Left lung (tissue), 4 donors: ENCODE measurements at regions not wholly inside any gene's neighbourhood (a gene's known extent, or its start where the extent isn't known, plus 50 kb on each side); places are given as distances from the start of the nearest gene placed in this dataset.

Experiments
- ATAC-seq: fragments of 200-7000 bp; cut with Tn5 transposase; one replicate; pipeline ENCODE4 v1.9.1; 2020; ENCODE audit warnings: moderate library complexity
- DNase-seq, 4 donors: peaks; one replicate each; pipeline ENCODE4 v3.0.0-alpha.2; 2013 to 2020
- H3K27ac ChIP-seq, 2 donors: fragments of 200-600 bp; sonication (generic) in 1 of 2; one replicate each; pipeline versions ENCODE4 v1.5.0 to v1.8.0; 2020 to 2021
- H3K27me3 ChIP-seq, 2 donors: fragments of 200-600 bp; sonication (generic) in 1 of 2; one replicate each; pipeline versions ENCODE4 v1.5.0 to v1.8.0; 2020 to 2021
- H3K36me3 ChIP-seq, 2 donors: fragments of 200-600 bp; sonication (generic) in 1 of 2; one replicate each; pipeline versions ENCODE4 v1.5.0 to v1.8.0; 2020 to 2021
- H3K4me1 ChIP-seq, 2 donors: fragments of 200-600 bp; one replicate each; pipeline ENCODE4 v1.8.0; 2021
- H3K4me3 ChIP-seq, 2 donors: fragments of 200-600 bp; sonication (generic) in 1 of 2; one replicate each; pipeline versions ENCODE4 v1.5.0 to v1.8.0; 2020 to 2021; ENCODE audit warnings: mild to moderate bottlenecking in 1 of 2
- H3K9me3 ChIP-seq, 2 donors: fragments of 200-600 bp; sonication (generic) in 1 of 2; one replicate each; pipeline versions ENCODE4 v1.5.0 to v1.8.0; 2020 to 2021
- intact Hi-C, 2 donors: fragments of 100-400 bp; cut with DNase I; formaldehyde crosslinking; loops; one replicate each; pipeline versions ENCODE4 v1.11.2 to v1.14.2; 2022
- TF ChIP-seq, protein P1 (sequence below), 2 donors: fragments of 200-600 bp; sonication (generic) in 1 of 2; IDR thresholded peaks; one replicate each; pipeline versions ENCODE4 v1.5.0 to v1.8.0; 2021; ENCODE audit warnings: antibody characterized with exemption in 2 of 2
- donor health status: DM: no; HTN: yes; CAD: no.
- donor health status: DM: no; HTN: no; CAD: no.

GRCh38 chr3:26449996-26450395, 172.6 kb upstream of the LRRC3B start:
- DNase-seq = no peak
- no peaks in the 10 kb centered on the region for H3K36me3 ChIP-seq
- no peaks in the 10 kb centered on the region for H3K9me3 ChIP-seq
- H3K27me3 ChIP-seq = no peaks in the 10 kb centered on the region
- H3K4me3 ChIP-seq = no peak overlapping the region
- no peak overlapping the region for H3K27ac ChIP-seq
- TF ChIP-seq, protein P1, sequence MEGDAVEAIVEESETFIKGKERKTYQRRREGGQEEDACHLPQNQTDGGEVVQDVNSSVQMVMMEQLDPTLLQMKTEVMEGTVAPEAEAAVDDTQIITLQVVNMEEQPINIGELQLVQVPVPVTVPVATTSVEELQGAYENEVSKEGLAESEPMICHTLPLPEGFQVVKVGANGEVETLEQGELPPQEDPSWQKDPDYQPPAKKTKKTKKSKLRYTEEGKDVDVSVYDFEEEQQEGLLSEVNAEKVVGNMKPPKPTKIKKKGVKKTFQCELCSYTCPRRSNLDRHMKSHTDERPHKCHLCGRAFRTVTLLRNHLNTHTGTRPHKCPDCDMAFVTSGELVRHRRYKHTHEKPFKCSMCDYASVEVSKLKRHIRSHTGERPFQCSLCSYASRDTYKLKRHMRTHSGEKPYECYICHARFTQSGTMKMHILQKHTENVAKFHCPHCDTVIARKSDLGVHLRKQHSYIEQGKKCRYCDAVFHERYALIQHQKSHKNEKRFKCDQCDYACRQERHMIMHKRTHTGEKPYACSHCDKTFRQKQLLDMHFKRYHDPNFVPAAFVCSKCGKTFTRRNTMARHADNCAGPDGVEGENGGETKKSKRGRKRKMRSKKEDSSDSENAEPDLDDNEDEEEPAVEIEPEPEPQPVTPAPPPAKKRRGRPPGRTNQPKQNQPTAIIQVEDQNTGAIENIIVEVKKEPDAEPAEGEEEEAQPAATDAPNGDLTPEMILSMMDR (IDR thresholded peaks at IDR 0.05) = no peak
- intact Hi-C loops = no loop called here
- ATAC-seq = no peak
- no peaks in the 10 kb centered on the region for H3K4me1 ChIP-seq

GRCh38 chr3:26452363-26452762, 170.2 kb upstream of the LRRC3B start:
- no peak for ATAC-seq
- TF ChIP-seq, protein P1 (IDR thresholded peaks at IDR 0.05) = no peak
- no peaks in the 10 kb centered on the region for H3K4me1 ChIP-seq
- DNase-seq = no peak
- intact Hi-C loops = no loop called here
- no peak overlapping the region for H3K27ac ChIP-seq
- H3K27me3 ChIP-seq = no peaks in the 10 kb centered on the region
- no peaks in the 10 kb centered on the region for H3K9me3 ChIP-seq
- H3K36me3 ChIP-seq = no peaks in the 10 kb centered on the region
- no peak overlapping the region for H3K4me3 ChIP-seq

DNA sequence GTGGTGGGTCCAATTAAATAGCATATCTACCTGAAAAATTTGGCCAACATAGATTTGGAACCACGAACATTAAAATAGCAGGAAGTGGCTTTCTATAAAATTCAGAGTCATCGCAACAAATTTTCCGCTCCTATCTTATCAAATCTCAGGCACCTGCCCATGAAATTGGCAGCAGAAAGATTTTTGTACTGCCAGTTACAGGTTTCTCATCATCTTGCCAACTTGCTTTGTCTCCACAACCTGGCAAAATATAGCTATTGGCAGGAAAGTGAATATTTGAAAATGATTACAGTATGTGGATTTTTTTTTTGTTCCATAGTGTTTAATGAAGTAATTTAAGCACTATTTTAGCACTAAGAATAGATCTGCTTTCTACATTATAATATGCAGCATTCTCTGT, 161.6 kb upstream of the LRRC3B start:
- TF ChIP-seq, protein P1 (IDR thresholded peaks at IDR 0.05) = no peak
- H3K9me3 ChIP-seq = peaks cover 0 to 28% of the 10 kb centered on the region in 2 donors
- no peak for ATAC-seq
- no peak overlapping the region for H3K27ac ChIP-seq
- no peak overlapping the region for H3K4me3 ChIP-seq
- H3K4me1 ChIP-seq = no peaks in the 10 kb centered on the region
- intact Hi-C loops = no loop called here
- H3K36me3 ChIP-seq = no peaks in the 10 kb centered on the region
- no peaks in the 10 kb centered on the region for H3K27me3 ChIP-seq
- no peak for DNase-seq

GRCh38 chr3:26472345-26472744, 150.2 kb upstream of the LRRC3B start:
- H3K4me1 ChIP-seq = no peaks in the 10 kb centered on the region
- no peak for ATAC-seq
- no peaks in the 10 kb centered on the region for H3K27me3 ChIP-seq
- intact Hi-C loops = no loop called here
- no peak overlapping the region for H3K27ac ChIP-seq
- TF ChIP-seq, protein P1 (IDR thresholded peaks at IDR 0.05) = no peak
- no peaks in the 10 kb centered on the region for H3K36me3 ChIP-seq
- H3K4me3 ChIP-seq = no peak overlapping the region
- DNase-seq = peak in 1 of 4 donors; percentile 1
- H3K9me3 ChIP-seq = peaks cover 0 to 17% of the 10 kb centered on the region in 2 donors

DNA sequence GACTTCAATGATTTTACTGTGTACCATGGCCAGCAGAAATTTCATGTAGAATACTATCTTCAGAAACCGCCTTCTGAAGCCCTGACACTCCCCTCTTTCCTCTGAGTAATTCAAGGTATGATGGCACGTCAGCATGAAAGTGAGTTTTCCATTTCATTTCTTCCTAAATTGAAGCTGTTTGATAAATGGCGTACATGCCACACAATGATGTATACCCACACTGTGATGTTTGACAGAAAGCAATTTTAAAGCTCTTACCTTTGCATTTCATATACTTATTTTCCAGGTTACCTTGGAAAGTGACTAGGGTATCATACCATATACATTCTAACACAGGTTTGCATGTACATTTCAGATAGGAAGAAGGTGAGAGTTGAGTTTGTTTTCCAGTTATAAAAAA, 147.9 kb upstream of the LRRC3B start:
- Histone ChIP-seq H3K36me3 (no peaks in the 10 kb centered on the region), H3K27ac (no peak overlapping the region), H3K27me3 (no peaks in the 10 kb centered on the region), H3K4me1 (no peaks in the 10 kb centered on the region), H3K9me3 (peaks cover 0 to 6% of the 10 kb centered on the region in 2 donors), H3K4me3 (no peak overlapping the region)
- intact Hi-C loops = no loop called here
- TF ChIP-seq, protein P1 (IDR thresholded peaks at IDR 0.05) = no peak
- DNase-seq (no peak), ATAC-seq (no peak)
